Activated T-helper 2 cell treated with anti-CD3 and anti-CD28 coated beads, Interferon-gamma antibody, Interleukin-2, Interleukin-4, amounts not matched to agents 10 μg/mL and 5 μg/mL and 100 μg/mL, durations not matched to agents 14 hours and 24 hours and 36 hours (primary cell): ENCODE measurements at regions not wholly inside any gene's neighbourhood (a gene's known extent, or its start where the extent isn't known, plus 50 kb on each side); places are given as distances from the start of the nearest gene placed in this dataset.
"Not testable (repeated sequence)": the region's sequence is repeated elsewhere in the genome, so short reads cannot be mapped to it uniquely, and the experiment has no call there.

Experiments used
- DNase-seq: peaks from one replicate; pipeline ENCODE4 v3.0.0; 2021; ENCODE audit warnings: low spot score
- H3K27ac Mint-ChIP-seq: one replicate; pipeline ENCODE4 v1.8.0; 2021; ENCODE audit warnings: mixed read lengths
- H3K27me3 Mint-ChIP-seq: one replicate; pipeline ENCODE4 v1.8.0; 2021; ENCODE audit warnings: low read depth, mixed read lengths
- H3K36me3 Mint-ChIP-seq: one replicate; pipeline ENCODE4 v1.8.0; 2021; ENCODE audit warnings: low read depth, mixed read lengths
- H3K4me1 Mint-ChIP-seq: one replicate; pipeline ENCODE4 v1.8.0; 2021; ENCODE audit warnings: low read depth, mixed read lengths
- H3K4me3 Mint-ChIP-seq: one replicate; pipeline ENCODE4 v1.8.0; 2021; ENCODE audit warnings: low read depth, mild to moderate bottlenecking, moderate library complexity, mixed read lengths
- H3K9me3 Mint-ChIP-seq: one replicate; pipeline ENCODE4 v1.8.0; 2021; ENCODE audit warnings: mixed read lengths
- intact Hi-C: fragments of 100-400 bp; cut with micrococcal nuclease; formaldehyde crosslinking; loops from one replicate; pipeline ENCODE4 v1.15.1; 2023

DNA sequence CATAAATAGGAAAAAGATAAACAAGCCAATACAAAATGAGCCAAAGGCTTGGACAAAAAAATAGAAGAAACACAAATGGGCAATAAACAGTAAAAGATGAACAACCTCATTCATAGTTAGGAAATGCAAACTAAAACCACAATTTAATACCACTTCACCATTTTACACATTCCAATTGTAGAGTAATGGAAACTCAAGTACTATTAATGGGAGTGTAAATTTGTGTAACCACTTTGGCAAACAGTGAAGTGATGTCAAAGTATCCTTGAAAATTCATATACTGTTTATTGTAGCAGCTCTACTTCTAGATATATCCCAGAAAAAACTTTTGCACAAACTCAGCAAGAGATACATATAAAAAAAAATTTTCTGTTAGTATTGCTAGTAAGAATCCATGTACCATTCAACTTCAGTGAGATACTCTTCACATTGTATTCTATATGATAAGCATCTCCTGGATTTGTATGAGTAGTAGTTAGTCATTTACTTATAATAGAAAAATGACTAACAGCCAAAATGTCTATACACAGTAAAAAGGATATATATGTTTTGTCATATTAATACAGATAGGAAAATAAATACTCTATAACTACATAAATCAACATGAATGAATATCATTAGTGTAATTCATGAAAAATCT is 229.8 kb downstream of the DKK2 start:
- Mint-ChIP-seq H3K4me1 (no peaks in the 10 kb centered on the region), H3K36me3 (no peaks in the 10 kb centered on the region), H3K27me3 (no peaks in the 10 kb centered on the region), H3K4me3 (no peak overlapping the region), H3K9me3 (no peaks in the 10 kb centered on the region), H3K27ac (no peak overlapping the region)
- intact Hi-C loops: no loop called here
- DNase-seq: no peak

DNA sequence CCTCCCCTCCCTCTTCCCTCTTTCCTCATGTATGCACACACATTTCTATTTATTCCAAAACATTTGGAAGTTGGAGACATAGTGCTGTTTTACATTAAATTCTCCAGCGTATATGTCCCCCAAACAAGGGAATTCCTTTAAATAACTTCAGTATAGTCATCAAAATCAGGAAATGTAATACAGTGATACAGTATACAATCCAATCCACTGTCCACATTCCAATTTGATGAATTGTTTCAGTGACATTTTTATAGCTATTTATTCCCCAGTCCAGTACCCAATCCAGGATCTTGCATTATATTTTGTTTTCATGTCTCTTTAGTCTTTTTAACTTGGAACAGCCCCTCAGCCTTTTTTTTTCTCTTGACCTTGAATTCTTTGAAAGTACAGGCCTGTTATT is 233.0 kb downstream of the DKK2 start:
- Mint-ChIP-seq H3K27ac (no peak overlapping the region), H3K4me3 (no peak overlapping the region), H3K36me3 (no peaks in the 10 kb centered on the region), H3K27me3 (no peaks in the 10 kb centered on the region), H3K9me3 (no peaks in the 10 kb centered on the region), H3K4me1 (no peaks in the 10 kb centered on the region)
- no peak for DNase-seq
- intact Hi-C loops: no loop called here

DNA sequence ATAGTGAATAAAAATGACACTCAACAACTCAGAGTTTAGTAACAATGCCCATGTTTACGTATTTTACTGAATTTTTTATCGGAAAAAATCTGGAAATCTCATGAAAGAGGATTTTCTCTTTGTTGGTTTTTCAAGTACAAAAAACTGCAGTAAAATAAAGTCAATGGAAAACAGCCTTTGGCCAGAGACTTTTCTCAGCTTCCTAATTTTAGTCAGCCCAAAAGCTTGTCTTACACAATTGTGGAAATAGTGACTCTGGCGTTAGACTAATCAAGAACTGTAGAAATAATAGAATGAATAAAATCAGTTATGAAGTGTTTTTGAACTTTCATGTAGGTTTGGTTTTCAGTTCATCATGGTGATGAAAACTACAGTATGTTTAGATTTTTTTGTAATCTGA is 234.7 kb downstream of the DKK2 start:
- Mint-ChIP-seq H3K36me3 (no peaks in the 10 kb centered on the region), H3K4me1 (no peaks in the 10 kb centered on the region), H3K27me3 (no peaks in the 10 kb centered on the region), H3K9me3 (no peaks in the 10 kb centered on the region), H3K27ac (no peak overlapping the region), H3K4me3 (no peak overlapping the region)
- intact Hi-C loops: no loop called here
- no peak for DNase-seq

DNA sequence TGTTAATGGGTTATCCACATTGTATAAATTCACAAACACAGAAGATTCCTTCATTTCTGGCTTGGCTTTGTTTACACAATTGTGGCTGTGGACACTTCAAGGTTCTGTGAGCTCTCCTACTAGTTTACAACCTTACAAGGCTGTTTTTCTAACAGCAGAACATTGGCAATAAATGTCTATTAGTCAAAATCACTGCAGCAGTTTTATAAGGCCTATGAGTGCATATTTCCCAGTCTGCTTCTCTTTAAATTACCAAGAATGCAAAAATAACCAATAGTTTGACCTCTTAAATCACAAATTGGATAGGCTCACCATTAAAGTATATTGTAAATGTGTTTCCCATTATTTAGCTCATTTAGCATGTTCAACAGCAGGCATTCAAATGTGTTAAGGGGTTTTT is 239.2 kb downstream of the DKK2 start:
- Mint-ChIP-seq H3K27ac (no peak overlapping the region), H3K36me3 (no peaks in the 10 kb centered on the region), H3K4me3 (no peak overlapping the region), H3K9me3 (no peaks in the 10 kb centered on the region), H3K4me1 (no peaks in the 10 kb centered on the region), H3K27me3 (no peaks in the 10 kb centered on the region)
- no peak for DNase-seq
- intact Hi-C loops: no loop called here

DNA sequence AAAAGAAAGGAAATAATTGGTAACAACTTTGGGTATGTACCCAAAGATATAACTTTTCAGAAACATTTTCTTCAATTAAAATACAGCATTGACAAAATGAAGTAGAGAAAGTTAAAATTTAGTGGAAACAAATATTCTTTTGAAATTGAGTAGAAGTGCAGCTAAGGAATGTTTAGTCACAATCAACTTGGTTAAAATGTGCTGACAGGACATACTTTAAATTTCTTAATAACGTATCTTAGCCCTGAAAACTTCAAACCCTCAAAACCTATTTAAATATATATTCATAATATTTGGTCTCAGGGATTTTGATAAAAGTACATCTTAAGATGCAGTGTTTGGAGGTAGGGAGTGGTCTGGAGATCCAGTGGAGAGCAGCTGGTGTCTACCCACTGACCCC is 240.8 kb downstream of the DKK2 start:
- Mint-ChIP-seq H3K9me3 (no peaks in the 10 kb centered on the region), H3K36me3 (no peaks in the 10 kb centered on the region), H3K4me1 (no peaks in the 10 kb centered on the region), H3K4me3 (no peak overlapping the region), H3K27me3 (no peaks in the 10 kb centered on the region), H3K27ac (no peak overlapping the region)
- intact Hi-C loops: no loop called here
- DNase-seq: no peak

DNA sequence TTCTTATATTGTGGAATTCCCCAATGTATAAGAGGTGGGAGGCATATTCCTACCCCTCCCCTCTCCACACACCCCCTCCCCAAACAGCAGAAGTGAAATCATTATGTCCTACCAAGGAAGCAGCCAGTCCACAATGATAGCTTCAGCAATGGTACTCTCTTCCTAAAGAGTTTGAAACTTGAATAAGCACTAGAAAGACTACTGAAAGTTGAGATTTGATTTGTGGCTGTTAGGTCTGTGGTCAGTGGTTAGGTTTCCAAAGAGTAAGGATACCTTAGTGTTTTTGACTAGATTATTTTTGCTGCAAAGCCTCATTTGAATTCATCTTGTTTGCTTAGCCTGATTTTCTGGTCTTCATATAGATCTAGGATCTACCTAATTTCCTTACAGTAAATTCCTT is 242.2 kb downstream of the DKK2 start:
- Mint-ChIP-seq H3K27ac (no peak overlapping the region), H3K4me3 (no peak overlapping the region), H3K9me3 (no peaks in the 10 kb centered on the region), H3K36me3 (no peaks in the 10 kb centered on the region), H3K27me3 (no peaks in the 10 kb centered on the region), H3K4me1 (no peaks in the 10 kb centered on the region)
- intact Hi-C loops: no loop called here
- DNase-seq: no peak

DNA sequence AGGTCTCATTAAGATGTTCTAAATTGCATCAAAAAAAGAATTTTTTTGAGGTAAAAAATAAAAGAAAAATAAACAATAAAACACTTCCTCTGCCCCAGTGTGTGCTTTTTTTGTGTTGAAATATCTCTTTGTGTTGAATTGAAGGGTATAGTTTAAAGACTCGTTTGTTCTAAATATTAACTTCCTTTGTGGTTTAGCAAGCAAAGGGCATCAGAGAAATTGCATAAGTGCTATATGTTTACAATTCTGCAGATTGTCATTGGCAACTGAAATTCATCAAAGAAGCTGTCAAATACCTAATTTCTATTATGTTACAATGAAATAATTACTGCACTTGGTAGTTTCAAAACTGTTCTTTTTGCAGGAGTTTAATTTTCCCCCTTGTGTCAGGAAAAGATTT is 260.5 kb downstream of the DKK2 start:
- no peak overlapping the region for H3K4me3 Mint-ChIP-seq
- DNase-seq: no peak
- H3K9me3 Mint-ChIP-seq: peaks cover 4% of the 10 kb centered on the region
- H3K4me1 Mint-ChIP-seq: no peaks in the 10 kb centered on the region
- H3K27ac Mint-ChIP-seq: no peak overlapping the region
- no peaks in the 10 kb centered on the region for H3K36me3 Mint-ChIP-seq
- intact Hi-C loops: no loop called here
- no peaks in the 10 kb centered on the region for H3K27me3 Mint-ChIP-seq

DNA sequence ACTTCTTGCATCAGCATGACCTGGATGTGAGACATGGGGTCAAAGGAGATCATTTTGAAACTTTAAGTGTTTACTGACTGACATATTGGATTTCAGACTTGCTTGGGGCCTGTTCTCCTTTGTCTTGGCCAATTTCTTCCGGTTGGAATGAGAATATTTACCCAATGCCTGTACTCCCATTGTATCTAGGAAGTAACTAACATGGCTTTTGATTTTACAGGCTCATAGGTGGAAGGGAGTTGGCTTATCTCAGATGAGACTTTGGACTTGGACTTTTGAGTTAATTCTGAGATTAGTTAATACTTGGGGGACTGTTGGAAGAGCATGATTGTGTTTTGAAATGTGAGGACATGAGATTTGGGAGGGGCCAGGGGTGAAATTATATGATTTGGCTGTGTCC is 262.1 kb downstream of the DKK2 start:
- intact Hi-C loops, H3K4me3 Mint-ChIP-seq, H3K27me3 Mint-ChIP-seq, H3K9me3 Mint-ChIP-seq, H3K27ac Mint-ChIP-seq, H3K4me1 Mint-ChIP-seq, H3K36me3 Mint-ChIP-seq, DNase-seq: not testable (repeated sequence)

DNA sequence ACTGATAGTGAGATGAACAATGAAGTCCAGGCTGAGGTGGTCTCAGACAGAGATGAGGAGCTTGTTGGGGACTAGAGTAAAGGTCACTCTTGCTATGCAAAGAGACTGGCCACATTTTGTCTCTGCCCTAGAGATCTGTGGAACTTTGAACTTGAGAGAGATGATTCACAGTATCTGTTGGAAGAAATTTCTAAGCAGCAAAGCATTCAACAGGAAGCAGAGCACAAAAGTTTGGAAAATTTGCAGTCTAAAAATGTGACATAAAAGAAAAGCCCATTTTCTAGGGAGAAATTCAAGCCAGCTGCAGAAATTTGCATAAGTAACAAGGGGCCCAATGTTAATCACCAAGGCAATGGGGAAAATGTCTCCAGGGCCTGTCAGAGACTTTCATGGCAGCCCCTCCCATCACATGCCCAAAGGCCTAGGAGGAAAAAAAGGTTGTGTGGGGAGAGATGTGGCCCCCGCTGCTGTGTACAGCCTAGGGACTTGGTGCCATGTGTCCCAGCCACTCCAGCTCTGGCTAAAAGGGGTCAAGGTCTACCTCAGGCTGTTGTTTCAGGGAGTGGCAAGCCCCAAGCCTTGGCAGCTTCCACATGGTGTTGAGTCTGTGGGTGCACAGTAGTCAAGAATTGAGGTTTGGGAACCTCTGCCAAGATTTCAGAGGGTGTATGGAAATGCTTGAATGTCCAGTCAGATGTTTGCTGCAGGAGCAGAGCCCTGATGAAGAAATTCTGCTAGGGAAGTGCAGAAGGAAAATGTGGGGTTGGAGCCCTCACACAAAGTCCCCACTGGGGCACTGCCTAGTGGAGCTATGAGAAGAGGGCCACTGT is 262.8 kb downstream of the DKK2 start:
- Mint-ChIP-seq H3K9me3 (peaks cover 4% of the 10 kb centered on the region), H3K4me1 (no peaks in the 10 kb centered on the region), H3K27ac (no peak overlapping the region), H3K36me3 (no peaks in the 10 kb centered on the region), H3K27me3 (no peaks in the 10 kb centered on the region), H3K4me3 (no peak overlapping the region)
- intact Hi-C loops: no loop called here
- DNase-seq: no peak

DNA sequence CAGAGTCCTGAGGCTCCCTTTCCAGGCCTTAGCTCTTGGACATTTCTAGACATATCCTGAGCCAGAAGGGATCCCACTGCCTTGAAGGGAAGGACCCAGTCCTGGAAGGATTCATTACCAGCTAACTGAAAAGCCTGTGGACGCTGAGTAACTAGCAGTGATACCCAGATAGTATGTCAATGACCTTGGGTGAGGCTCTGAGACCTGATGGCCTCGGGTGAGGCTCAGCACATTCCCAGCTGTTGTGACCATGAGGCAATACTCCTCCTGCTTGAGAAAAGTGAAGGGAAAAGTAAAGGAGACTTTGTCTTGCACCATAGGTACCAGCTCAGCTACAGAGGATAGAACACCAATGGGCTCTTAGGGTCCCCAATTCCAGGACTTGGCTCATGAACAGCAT is 268.1 kb downstream of the DKK2 start:
- H3K9me3 Mint-ChIP-seq: no peaks in the 10 kb centered on the region
- H3K27ac Mint-ChIP-seq: no peak overlapping the region
- H3K36me3 Mint-ChIP-seq: no peaks in the 10 kb centered on the region
- H3K4me3 Mint-ChIP-seq: no peak overlapping the region
- intact Hi-C loops: no loop called here
- H3K4me1 Mint-ChIP-seq: no peaks in the 10 kb centered on the region
- no peaks in the 10 kb centered on the region for H3K27me3 Mint-ChIP-seq
- DNase-seq: no peak

DNA sequence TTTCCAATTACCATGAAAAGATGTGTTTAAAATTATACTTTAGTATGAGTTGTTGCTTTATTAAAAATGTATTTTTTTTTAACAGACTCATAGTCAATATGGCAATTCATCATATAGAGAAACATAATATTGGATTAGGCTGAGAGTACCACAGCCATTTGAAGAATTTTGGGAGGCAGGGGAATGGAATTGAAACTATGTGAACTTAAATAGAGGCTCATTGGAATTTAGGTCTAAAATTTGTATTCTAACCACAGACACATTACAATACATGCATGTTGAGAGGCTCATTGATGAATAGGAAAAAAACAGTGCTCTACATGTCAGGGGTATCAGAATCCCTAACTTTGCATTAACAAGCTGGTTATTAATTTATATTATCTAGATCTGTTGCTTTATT is 269.6 kb downstream of the DKK2 start:
- intact Hi-C loops: no loop called here
- Mint-ChIP-seq H3K27ac (no peak overlapping the region), H3K27me3 (no peaks in the 10 kb centered on the region), H3K4me1 (no peaks in the 10 kb centered on the region), H3K9me3 (no peaks in the 10 kb centered on the region), H3K36me3 (no peaks in the 10 kb centered on the region), H3K4me3 (no peak overlapping the region)
- no peak for DNase-seq

DNA sequence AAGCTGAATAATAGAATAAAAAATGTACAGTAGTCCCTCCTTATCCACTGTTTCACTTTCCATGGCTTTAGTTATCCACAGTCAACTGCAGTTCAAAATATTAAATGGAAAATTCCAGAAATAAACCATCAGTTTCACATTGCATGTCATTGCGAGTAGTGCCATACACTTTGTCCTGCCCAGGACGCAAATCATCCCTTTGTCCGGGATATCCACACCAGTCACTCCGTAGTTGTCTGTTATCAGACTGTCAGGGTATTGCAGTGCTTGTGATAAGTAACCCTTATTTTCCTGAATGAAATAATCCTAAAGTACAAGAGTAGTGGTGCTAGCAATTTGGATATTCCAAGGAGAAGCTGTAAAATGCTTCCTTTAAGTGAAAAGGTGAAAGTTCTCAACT is 271.3 kb downstream of the DKK2 start:
- H3K4me3 Mint-ChIP-seq: no peak overlapping the region
- no peaks in the 10 kb centered on the region for H3K27me3 Mint-ChIP-seq
- no peaks in the 10 kb centered on the region for H3K4me1 Mint-ChIP-seq
- no peaks in the 10 kb centered on the region for H3K9me3 Mint-ChIP-seq
- intact Hi-C loops: no loop called here
- DNase-seq: no peak
- no peaks in the 10 kb centered on the region for H3K36me3 Mint-ChIP-seq
- H3K27ac Mint-ChIP-seq: no peak overlapping the region

DNA sequence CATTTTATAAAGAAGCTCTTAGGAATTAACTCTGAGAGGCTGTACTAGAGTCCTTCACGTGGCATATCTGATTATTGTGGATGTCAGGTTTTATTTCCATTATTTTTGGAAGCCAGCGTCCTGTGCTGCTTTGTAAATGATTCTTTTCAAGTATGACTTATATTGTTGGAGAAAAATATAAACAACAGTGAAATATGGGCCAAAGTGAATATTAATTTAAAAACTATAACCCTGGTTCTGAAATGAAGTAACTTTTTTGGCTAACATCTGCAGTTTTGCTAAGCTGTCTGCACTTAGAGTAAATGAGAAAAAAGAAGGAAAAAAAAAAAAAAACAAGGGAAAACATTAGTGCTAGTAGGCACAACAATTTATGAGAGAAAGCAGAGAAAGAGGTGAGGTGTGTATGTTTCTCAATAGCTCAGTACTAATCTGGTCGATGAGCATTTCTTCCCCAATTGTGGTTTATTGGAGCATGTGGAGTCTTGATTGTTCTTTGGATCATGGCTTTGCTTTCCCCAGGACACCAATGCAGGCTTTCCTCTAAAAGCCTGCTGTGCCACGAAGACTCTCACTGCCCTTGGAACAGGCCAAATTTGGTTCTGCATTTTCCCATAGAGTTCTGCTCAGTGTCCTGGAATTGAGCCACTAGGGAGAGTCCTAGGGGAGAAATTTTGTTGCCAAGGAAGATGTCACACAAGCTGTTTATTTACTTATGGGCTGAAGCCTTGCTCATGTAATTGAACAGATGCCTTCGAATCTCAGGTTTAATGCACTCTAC is 273.3 kb downstream of the DKK2 start:
- DNase-seq: no peak
- H3K4me1 Mint-ChIP-seq: no peaks in the 10 kb centered on the region
- no peak overlapping the region for H3K27ac Mint-ChIP-seq
- H3K36me3 Mint-ChIP-seq: no peaks in the 10 kb centered on the region
- no peak overlapping the region for H3K4me3 Mint-ChIP-seq
- no peaks in the 10 kb centered on the region for H3K9me3 Mint-ChIP-seq
- no peaks in the 10 kb centered on the region for H3K27me3 Mint-ChIP-seq
- intact Hi-C loops: no loop called here
